PC-9 (cell line): ENCODE measurements at regions not wholly inside any gene's neighbourhood (a gene's known extent, or its start where the extent isn't known, plus 50 kb on each side); places are given as distances from the start of the nearest gene placed in this dataset.

ENCODE experiments used
- BruUV-seq: library from RNA; stranded (reverse); fragments of 400-500 nt; replicated peaks from 2 replicates; lab custom pipeline; 2021; lab: Mats Ljungman, UMichigan
- CTCF ChIA-PET: fragments of 300-600 bp; sonication (Branson Sonifier 250); formaldehyde crosslinking; loops from one replicate; lab custom pipeline; 2022; ENCODE audit warnings: antibody characterized with exemption; lab: Charles Lee
- POLR2A ChIA-PET: fragments of 300-600 bp; sonication (Branson Sonifier 250); formaldehyde crosslinking; loops from one replicate; lab custom pipeline; 2022; ENCODE audit warnings: antibody characterized with exemption; ENCODE audit not compliant: unreplicated experiment; lab: Charles Lee
- DNase-seq, 2 experiments: peaks; one replicate each; pipeline versions ENCODE4 v3.0.0 to v3.0.0-alpha.2; 2015 to 2022; ENCODE audit warnings: mixed read lengths in 1 of 2
- H2AFZ ChIP-seq: fragments of 200-600 bp; sonication (generic); 2 replicates; pipeline ENCODE4 v1.8.1; 2017; ENCODE audit warnings: antibody characterized with exemption
- H3F3A ChIP-seq: fragments of 200-600 bp; sonication (generic); 2 replicates; pipeline ENCODE4 v1.8.1; 2017; ENCODE audit warnings: antibody characterized with exemption, mild to moderate bottlenecking, low read depth; ENCODE audit not compliant: insufficient read depth
- H3K27ac ChIP-seq: fragments of 200-600 bp; sonication (generic); 2 replicates; pipeline ENCODE4 v1.6.1; 2016; ENCODE audit warnings: mixed run types
- H3K27me3 ChIP-seq: fragments of 200-600 bp; sonication (generic); 2 replicates; pipeline ENCODE4 v1.6.1; 2016; ENCODE audit warnings: low read depth, mixed run types; ENCODE audit not compliant: insufficient read depth
- H3K36me3 ChIP-seq: fragments of 200-600 bp; sonication (generic); 2 replicates; pipeline ENCODE4 v1.6.1; 2016; ENCODE audit warnings: low read depth, mixed run types
- H3K4me1 ChIP-seq: fragments of 200-600 bp; sonication (generic); replicated peaks from 2 replicates; pipeline ENCODE4 v1.6.1; 2016; ENCODE audit warnings: mixed run types; ENCODE audit not compliant: insufficient read depth
- H3K4me2 ChIP-seq: fragments of 200-600 bp; sonication (generic); 2 replicates; pipeline ENCODE4 v1.6.1; 2017; ENCODE audit warnings: mixed run types
- H3K4me3 ChIP-seq: fragments of 200-600 bp; sonication (generic); 2 replicates; pipeline ENCODE4 v1.6.1; 2016; ENCODE audit warnings: mixed run types
- H3K79me2 ChIP-seq: fragments of 200-600 bp; sonication (generic); 2 replicates; pipeline ENCODE4 v1.6.1; 2017; ENCODE audit warnings: low read depth, mixed run types
- H3K9me2 ChIP-seq: fragments of 200-600 bp; sonication (generic); 2 replicates; pipeline ENCODE4 v1.8.1; 2017; ENCODE audit warnings: mild to moderate bottlenecking; ENCODE audit not compliant: insufficient read depth
- H3K9me3 ChIP-seq: fragments of 200-600 bp; sonication (generic); 2 replicates; pipeline ENCODE4 v1.8.1; 2016; ENCODE audit warnings: low read depth; ENCODE audit not compliant: insufficient read depth
- H4K20me1 ChIP-seq: fragments of 200-600 bp; sonication (generic); 2 replicates; pipeline ENCODE4 v1.8.1; 2017; ENCODE audit not compliant: insufficient read depth
- EZH2 ChIP-seq: fragments of 200-600 bp; sonication (generic); IDR thresholded peaks from 2 replicates; pipeline ENCODE4 v1.8.0; 2017; ENCODE audit warnings: antibody characterized with exemption, low read depth
- intact Hi-C: fragments of 100-400 bp; cut with micrococcal nuclease; formaldehyde crosslinking; loops from one replicate; pipeline ENCODE4 v1.10.0; 2022; ENCODE audit not compliant: unreplicated experiment
- TF ChIP-seq, protein P1 (sequence below): fragments of 200-600 bp; sonication (generic); conservative IDR thresholded peaks from 2 replicates; pipeline ENCODE4 v1.6.1; 2017; ENCODE audit warnings: mixed run types, antibody characterized with exemption, mild to moderate bottlenecking, moderate library complexity

DNA sequence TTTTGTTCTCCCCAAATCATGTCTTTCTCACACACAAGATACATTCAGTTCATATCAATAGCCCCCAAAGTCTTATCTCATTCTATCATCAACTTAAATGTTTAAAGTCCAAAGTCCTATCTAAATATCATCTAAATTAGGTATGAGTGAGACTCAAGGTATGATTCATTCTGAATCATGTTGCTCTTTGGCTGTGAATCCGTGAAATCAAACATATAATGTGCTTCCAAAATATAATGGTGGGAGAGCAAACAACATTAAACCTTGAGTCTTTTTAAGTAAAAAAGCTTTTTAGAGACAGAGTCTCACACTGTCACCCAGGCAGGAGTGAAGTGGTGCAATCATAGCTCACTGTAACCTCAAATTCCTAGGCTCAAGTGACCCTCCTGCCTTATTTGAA, 139.1 kb downstream of the SAMMSON start:
- BruUV-seq = no TSS peak
- no peaks in the 10 kb centered on the region for H3K27me3 ChIP-seq
- DNase-seq = no peak
- ChIA-PET POLR2A (no interaction called here), CTCF (no interaction called here)
- no peaks in the 10 kb centered on the region for H3K36me3 ChIP-seq
- H2AFZ ChIP-seq = no peak overlapping the region
- no peaks in the 10 kb centered on the region for H3F3A ChIP-seq
- H4K20me1 ChIP-seq = no peaks in the 10 kb centered on the region
- H3K9me3 ChIP-seq = no peaks in the 10 kb centered on the region
- no peaks in the 10 kb centered on the region for H3K9me2 ChIP-seq
- no peaks in the 10 kb centered on the region for H3K4me1 ChIP-seq
- TF ChIP-seq EZH2 = no peak
- TF ChIP-seq, protein P1, sequence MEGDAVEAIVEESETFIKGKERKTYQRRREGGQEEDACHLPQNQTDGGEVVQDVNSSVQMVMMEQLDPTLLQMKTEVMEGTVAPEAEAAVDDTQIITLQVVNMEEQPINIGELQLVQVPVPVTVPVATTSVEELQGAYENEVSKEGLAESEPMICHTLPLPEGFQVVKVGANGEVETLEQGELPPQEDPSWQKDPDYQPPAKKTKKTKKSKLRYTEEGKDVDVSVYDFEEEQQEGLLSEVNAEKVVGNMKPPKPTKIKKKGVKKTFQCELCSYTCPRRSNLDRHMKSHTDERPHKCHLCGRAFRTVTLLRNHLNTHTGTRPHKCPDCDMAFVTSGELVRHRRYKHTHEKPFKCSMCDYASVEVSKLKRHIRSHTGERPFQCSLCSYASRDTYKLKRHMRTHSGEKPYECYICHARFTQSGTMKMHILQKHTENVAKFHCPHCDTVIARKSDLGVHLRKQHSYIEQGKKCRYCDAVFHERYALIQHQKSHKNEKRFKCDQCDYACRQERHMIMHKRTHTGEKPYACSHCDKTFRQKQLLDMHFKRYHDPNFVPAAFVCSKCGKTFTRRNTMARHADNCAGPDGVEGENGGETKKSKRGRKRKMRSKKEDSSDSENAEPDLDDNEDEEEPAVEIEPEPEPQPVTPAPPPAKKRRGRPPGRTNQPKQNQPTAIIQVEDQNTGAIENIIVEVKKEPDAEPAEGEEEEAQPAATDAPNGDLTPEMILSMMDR = no peak
- no peak overlapping the region for H3K4me3 ChIP-seq
- H3K79me2 ChIP-seq = no peaks in the 10 kb centered on the region
- H3K27ac ChIP-seq = no peak overlapping the region
- intact Hi-C loops = no loop called here
- H3K4me2 ChIP-seq = no peak overlapping the region
